SK-MEL-5 (cell line): ENCODE measurements at regions not wholly inside any gene's neighbourhood (a gene's known extent, or its start where the extent isn't known, plus 50 kb on each side); places are given as distances from the start of the nearest gene placed in this dataset.

Source experiments
- DNase-seq: peaks from one replicate; pipeline ENCODE4 v3.0.0-alpha.2; 2016; ENCODE audit warnings: low read depth, low spot score
- in situ Hi-C: cut with HindIII; loops from 2 replicates; pipeline ENCODE4 v1.10.0; 2016; ENCODE audit warnings: low sequenced_read_pairs, high pct_unique_total_duplicates, low pct_unique_long_range_greater_than_20kb

DNA sequence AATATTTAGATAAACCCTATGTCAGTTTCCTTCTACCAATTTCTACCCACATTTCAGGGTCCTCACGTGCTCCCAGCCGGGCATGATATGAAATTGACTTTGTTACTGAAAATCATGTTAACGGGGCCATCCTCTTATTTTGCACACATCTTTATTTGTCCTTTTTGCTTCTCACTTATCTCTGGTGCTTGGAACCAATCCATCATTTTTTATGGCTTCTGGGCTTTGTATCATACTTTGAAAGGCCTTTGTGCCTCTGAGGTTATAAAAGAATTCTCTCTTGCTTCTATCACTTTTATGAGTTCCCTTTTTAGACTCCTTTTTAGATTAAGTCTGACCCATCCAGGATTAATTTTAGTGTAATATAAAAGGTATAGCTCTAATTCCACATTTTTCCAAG, 81.7 kb upstream of the PRNP start:
- DNase-seq, result no peak
- in situ Hi-C loops, result no loop called here

DNA sequence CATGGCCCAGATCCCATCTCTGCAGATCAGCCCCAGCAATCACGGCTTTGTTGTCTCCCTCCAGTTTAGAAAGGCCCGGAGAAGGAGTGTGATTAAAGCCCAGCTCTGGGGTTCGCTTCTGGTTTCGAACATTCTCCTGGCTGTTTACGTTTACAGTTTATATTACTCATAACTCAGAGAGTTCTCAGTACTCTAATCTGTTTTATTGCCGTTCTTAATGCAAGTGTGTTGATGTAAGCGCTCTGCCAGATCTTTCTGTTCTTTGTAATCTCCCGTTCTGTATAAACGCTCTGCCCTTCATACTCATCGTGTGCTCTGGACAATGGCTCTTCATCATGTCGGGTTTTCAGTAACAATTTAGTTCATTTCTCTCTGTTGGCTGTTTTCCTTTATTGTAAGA, 82.5 kb upstream of the PRNP start:
- no peak for DNase-seq
- in situ Hi-C loops, result no loop called here

DNA sequence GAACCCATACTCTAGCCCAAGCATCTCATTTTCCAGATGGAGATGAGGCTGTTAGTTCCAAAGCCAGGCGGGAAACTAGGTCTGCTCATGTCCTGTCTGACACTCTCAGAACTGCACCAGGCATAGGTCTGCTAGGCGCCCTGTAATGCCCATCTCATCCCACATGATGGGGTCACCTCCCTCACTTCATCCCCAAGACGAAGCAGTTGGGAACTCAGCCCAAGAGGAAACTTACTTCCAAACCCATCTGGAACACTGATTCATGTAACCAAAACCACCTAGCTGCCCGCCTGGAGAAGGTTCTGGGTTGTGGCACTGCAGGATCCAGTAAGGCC, 84.0 kb upstream of the PRNP start:
- DNase-seq, result no peak
- in situ Hi-C loops, result no loop called here

DNA sequence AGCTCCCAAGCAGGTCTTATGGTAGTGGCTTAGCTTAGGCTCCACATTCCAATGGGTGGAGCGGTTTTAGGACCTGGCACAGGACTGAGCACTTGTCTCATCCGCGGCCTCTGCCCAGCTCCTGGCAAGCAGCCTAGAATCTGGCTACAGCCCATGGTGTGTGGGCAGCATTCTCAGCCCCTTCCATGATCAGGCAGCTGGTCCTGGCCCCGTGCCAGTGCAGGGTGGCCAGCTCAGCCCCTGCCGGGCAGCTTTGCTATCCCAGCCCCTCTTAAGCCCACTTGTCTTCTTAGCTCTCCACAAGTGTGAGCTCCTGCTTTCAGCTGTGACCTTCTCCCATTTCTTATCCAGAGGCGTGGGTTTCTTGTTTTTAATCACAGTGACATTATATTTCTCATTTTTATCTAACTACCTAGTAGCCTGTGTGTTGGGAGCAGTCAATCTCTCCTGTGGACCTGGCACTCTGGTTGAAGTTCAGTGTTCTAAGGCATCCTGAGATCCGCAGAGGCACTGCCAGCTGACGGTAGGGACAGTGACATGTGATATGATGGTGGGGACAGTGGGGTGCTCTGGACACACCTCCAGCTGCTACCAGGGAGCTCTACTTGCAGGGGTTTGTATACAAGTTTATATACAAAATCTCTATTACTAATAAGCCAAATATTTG, 84.5 kb upstream of the PRNP start:
- no peak for DNase-seq
- in situ Hi-C loops, result no loop called here

DNA sequence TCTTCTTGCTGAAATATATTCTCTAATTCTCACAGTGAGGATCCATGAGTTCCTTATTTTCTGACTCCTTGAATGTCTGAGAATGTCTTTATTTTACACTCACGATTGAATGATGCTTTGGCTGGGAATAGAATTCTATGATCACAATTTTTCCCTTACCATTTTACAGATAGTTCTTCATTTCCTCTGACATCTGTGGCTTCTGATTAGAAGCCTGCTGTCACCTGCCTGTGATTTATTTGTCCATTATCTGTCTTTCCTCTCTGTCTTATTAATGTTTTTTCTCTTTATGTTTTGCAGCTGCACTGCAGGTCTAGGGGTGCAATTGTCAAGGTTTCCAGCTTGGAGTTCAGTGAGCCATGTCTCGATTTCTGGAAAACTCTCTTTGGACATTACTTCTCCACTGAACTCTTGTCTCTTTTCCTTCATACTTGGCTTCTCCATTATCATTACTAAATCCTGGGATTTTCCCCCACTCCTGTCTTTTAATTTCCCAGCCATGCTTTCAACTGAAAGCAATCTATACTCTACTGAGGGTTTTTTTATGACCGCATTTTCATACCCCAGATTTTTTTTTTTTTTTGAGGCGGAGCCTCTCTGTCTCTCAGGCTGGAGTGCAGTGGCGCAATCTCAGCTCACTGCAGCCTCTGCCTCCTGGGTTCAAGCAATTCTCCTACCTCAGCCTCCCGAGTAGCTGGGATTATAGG, 85.8 kb upstream of the PRNP start:
- no peak for DNase-seq
- in situ Hi-C loops, result no loop called here

DNA sequence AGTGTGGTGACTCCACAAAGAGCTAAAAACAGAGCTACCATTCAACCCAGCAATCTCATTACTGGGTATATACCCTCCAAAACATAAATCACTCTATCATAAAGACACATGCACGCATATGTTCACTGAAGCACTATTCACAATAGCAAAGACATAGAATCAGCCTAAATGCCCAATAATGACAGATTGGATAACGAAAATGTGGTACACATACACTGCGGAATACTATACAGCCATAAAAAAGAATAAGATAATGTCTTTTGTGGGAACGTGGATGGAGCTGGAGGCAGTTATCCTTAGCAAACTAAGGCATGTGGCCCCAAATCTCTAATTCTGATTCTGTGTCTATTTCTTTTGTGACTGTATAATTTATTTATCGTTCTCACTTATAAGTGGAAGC, 89.0 kb upstream of the PRNP start:
- in situ Hi-C loops, result no loop called here
- DNase-seq, result no peak

DNA sequence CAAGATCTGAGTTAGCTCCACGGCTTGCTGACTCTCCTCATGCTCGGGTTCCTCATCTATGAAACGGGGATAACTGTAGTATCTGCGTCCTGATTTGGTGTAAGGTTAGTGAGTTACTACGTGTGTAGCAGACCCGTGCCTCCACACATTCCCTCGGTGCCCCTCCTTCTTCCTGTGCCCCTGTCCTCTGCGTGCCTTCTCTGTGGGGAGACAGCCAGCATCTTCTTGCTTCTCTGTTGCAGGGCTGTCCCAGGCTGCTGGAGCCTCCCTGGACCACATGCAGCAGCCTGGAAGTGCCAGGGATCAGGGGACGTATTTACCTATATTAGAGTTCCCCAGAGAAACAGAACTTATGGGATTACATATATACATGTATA, 93.1 kb upstream of the PRNP start:
- no peak for DNase-seq
- in situ Hi-C loops, result no loop called here

DNA sequence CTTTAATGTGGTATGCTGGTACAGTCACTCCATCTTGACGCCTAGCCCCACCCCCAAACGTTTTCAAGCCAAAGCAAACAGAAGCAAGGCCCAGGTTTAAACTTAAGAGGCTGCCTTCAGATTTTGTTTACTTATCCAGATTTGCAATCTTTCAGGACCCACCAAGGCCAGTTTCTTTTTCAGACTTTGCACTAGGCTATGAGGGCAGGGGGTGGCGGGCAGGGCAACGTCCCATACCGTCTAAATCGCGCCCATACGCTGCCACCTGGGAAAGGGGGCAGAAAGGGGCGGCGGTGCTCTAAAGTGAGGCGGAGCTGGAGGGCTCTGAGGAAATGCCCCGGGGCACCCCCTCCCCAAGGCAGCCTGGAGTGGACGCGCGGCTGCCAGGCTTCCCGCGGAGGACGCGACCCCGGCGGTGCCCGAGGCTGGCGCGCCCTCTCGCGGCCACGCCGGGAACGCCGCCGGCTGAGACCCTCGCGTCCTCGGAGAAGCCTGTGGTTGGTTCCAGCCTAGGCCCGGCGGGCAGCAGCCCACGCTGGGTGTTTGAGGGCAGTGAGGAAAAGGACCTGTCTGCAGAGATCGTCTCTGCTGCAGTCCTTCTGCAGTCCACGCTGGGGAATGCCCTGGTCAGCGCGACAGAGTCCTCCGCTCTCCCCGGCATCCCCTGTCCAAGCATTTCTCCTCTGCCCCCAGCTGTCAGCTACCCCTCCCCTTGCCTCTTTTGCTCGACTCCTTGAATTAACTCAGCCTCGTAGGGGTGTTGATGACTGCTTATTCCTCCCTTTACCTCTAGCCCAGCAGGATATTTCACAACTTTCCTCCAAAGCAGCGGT, 93.7 kb upstream of the PRNP start:
- in situ Hi-C loops, result no loop called here
- DNase-seq, result peak; percentile 33

DNA sequence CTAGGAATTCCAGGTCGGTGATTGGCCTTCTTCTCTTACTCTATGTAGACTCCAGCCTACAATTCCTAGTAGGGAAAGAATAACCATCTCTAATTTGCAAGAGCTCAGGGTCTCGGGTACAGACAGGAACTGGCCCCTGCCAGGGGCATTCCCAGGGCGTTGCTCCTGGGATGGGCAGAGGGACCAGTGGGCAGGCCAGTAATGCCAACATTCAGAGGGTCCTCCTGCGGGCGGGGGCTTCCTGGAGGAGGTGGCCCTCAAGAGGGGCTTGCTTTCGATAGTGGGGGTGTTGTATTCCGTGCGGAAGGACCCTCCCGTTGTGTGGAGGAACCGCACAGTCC, 94.3 kb upstream of the PRNP start:
- in situ Hi-C loops, result no loop called here
- no peak for DNase-seq

DNA sequence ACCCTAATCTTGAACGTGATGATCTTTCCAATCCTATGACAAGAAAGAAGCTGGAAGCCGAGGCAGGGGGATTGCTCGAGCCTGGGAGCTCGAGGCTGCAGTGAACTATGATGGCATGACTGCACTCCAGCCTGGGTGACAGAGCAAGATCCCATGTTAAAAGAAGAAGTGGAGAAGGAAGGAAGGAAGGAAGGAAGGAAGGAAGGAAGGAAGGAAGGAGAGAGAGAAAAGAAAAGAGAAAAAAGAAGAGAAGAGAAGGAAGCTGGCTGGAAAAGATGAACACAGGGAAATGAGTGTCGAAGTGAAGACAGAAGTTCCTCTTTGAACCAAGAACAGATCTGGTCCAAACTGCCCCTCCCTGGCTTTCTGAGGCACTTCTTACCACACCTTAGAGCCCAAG, 100.5 kb upstream of the PRNP start:
- in situ Hi-C loops, result no loop called here
- no peak for DNase-seq

DNA sequence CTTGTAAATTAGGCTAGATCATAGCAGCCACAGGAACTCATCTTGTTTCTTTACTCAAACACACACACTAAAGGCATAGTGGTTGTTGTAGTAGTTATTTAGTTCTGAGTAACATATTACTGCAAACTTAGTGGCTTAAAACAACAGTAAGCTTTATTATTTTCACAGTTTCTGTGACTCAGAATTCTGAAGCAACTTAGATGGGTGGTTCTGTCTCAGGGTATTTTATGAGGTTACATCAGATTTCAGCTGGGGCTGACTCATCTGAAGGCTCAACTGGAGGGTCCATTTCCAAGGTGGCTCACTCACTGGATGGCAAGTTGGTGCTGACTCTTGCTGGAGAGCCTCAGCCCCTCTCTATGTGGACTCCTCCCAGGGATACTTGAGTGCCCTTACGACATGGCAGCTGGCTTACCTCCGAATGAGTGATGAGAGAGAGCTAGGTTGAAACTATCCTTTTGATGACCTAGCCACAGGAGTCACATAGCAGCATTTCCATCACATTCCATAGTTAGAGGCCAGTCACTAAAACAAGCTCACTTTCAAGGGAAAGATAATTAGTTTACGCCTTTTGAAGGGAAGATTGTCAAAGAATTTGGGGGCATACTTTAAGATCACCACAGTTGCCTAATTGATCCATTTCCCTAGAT, 101.0 kb upstream of the PRNP start:
- in situ Hi-C loops, result no loop called here
- DNase-seq, result no peak

DNA sequence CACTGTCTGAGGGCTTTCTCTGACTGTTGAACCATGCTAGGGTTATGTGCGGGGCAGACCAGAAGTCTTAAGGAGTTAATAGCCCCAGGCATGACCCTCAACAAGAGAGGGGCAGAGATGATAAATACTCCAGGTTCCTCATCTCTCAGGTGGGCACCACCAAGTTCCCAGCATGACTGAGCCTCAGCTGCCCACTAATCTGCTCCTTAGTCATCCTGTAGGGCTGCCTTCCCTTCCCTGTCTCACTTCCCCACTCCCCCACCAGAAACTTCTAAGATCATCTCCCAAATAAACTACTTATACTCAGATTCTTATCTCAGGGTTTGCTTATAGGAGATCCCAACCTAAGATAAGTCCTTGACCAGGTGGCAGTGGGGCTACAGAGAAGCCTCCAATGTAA, 101.7 kb upstream of the PRNP start:
- in situ Hi-C loops, result no loop called here
- DNase-seq, result no peak

DNA sequence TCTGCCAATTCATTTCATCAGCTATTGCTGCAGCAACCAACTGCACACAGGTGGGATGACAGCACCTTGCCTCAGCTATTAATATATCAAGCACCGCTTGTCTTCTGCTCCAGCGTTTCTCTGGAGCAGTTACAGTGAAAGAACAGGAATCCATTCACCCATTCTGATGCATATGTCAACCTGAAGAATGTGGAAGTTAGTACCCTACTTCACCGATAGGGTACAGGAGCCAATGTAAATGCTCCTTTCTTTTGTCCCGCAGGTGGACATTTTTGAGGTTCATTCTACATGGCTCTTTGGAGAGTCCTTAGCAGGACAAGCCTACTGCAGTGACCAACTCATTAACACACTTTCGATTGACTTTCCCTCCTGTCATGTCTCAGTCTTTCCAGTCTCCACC, 104.4 kb upstream of the PRNP start:
- in situ Hi-C loops, result no loop called here
- DNase-seq, result no peak

DNA sequence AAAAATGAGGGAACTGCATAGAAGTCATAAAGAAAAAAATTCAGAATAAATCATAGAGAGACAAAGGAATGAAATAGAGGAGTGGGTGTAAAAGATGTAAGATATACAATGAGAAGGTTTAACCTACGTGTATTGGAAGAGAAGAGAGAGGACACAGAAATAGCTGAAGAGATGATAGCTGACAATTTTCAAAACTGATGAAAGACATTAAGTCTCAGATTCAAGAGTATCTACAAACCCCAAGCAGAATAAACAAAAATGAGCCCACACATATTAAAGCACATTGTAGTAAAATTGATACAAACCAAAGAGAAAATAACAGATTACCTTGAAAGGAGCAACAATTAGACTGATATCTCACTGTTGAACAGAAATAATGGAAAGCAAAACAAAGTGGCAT, 107.9 kb upstream of the PRNP start:
- no peak for DNase-seq
- in situ Hi-C loops, result no loop called here

DNA sequence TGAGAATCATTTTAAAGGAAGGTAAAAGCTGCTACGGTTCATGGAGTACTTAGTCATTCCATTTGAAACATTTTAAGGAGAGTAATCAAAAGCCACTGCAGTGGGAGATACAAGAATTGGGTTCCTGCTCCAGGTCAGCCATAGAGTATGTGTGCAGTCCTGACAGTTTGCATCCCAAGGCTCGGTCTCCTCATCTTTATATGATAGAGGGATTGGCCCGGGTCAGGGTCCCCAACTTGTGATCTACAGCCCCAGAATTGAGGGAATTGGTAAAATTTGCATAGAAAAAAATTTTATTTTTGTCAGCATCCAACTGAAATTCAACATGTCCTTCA, 111.9 kb upstream of the PRNP start:
- DNase-seq, result no peak
- in situ Hi-C loops, result no loop called here

DNA sequence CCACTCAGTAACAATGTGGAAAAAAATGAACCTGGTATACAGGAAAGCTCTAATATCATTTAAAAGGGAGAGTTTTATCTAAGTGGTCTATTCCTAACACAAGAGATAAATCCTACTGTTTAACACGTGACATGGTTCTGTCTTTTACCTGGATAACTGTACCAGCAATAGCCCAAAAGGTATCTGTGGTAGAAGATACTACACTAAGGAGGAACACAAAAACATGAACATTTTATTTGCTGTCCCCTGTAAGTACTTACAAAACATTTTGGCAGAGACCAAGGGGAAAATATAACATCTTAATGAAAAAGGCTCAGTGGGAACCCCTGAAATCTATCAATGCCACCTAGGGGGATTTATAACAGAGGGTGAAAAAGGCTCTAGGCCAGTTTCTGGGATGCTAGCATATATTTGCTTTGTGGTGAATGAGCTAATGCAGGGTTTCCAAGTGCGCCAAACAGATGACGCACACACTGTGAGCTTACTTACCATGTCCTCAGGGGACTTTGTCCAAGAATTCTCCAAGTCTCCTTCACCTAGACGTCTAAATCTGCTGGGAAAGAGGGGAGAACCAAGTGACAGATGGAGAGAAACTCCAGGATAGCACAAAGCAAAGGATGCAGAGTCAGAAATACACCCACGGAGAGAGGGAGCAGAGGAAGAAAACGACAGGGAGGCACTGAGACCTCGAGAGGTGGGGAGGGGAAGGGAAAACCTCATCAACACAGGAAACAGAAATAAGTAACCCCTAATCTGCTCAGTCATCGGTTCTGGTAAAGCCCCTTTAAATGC, 112.5 kb upstream of the PRNP start:
- in situ Hi-C loops, result no loop called here
- DNase-seq, result peak; percentile 27

DNA sequence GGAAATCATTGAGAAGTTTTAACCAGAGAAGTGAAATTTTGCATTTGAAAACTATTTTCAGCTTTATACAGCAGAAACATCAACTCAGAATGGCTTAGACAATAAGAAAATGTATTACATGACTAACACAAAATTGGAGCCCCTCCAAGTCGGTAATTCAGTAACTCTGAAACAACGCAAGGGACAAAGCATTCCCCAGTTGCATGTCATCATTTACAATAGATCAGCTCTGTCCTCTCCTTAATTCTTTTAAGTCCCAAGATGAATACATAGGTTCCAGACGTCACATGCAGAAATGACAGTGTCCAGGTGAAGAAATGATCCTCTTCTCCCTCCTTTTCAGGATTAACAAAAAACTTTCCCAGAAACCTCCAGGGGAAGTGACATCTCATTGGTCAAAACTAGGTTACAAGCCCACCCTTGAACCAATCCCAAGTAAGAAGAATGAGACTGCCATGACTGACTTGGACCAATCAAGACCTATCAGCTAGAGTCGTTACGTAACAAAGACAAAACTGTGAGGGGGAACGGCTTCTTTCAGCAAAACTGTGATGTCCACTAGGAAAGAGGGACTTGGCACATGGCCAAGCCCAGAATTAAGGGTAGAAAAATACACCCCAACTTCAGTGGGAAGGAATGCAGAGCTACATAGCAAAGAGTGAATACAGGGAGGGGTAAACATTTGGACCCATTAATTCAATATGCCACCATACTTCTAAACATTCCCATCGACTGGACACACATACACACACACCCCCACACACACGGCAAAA, 114.3 kb upstream of the PRNP start:
- in situ Hi-C loops, result no loop called here

More for the DNA sequence above, 114.3 kb upstream of the PRNP start:
- no peak for DNase-seq
